Vagina (tissue), 2 donors: ENCODE measurements at regions not wholly inside any gene's neighbourhood (a gene's known extent, or its start where the extent isn't known, plus 50 kb on each side); places are given as distances from the start of the nearest gene placed in this dataset.

ENCODE experiments used
- CTCF ChIP-seq, 3 experiments: fragments of 450-650 bp in 2 of 3; fragments of 200-600 bp in 1 of 3; sonication (generic) in 1 of 3; IDR thresholded peaks; one replicate each; pipeline ENCODE4 v1.5.1; 2017 to 2019; ENCODE audit warnings: antibody characterized with exemption in 3 of 3, mild to moderate bottlenecking in 2 of 3, moderate library complexity in 2 of 3
- POLR2A ChIP-seq, 2 donors: fragments of 450-650 bp; IDR thresholded peaks; one replicate each; pipeline ENCODE4 v1.6.1; 2017; ENCODE audit warnings: antibody characterized with exemption in 2 of 2, mild to moderate bottlenecking in 2 of 2, moderate library complexity in 2 of 2
- POLR2AphosphoS5 ChIP-seq, 2 donors: sonication (generic); formaldehyde crosslinking; IDR thresholded peaks; one replicate each; pipeline ENCODE4 v1.9.0; 2017; ENCODE audit warnings: antibody characterized with exemption in 2 of 2, mild to moderate bottlenecking in 2 of 2, low read depth in 1 of 2; ENCODE audit not compliant: insufficient read depth in 1 of 2

GRCh38 chr2:49585921-49586320 is 431.6 kb upstream of the FSHR start:
- TF ChIP-seq CTCF (IDR thresholded peaks at IDR 0.05): no peak
- TF ChIP-seq POLR2AphosphoS5 (IDR thresholded peaks at IDR 0.05; ENCODE audit: insufficient read depth in 1 of 2, low read depth in 1 of 2): no peak
- no peak for TF ChIP-seq POLR2A (IDR thresholded peaks at IDR 0.05)
